Mammary epithelial cell (primary cell): ENCODE measurements at regions not wholly inside any gene's neighbourhood (a gene's known extent, or its start where the extent isn't known, plus 50 kb on each side); places are given as distances from the start of the nearest gene placed in this dataset.

Experiments
- EZH2 ChIP-seq: IDR thresholded peaks from 2 replicates; pipeline ENCODE4 v1.6.1; 2012; ENCODE audit warnings: low read length, inconsistent platforms, borderline replicate concordance
- TF ChIP-seq, protein P1 (sequence below), 2 donors: IDR thresholded peaks in 1 of 2; conservative IDR thresholded peaks in 1 of 2; 2 replicates each; pipeline ENCODE4 v1.5.1; 2011 to 2012; ENCODE audit warnings: inconsistent platforms in 2 of 2, low read length in 2 of 2, mild to moderate bottlenecking in 2 of 2, control low read depth in 1 of 2, low read depth in 1 of 2; ENCODE audit not compliant: insufficient read depth in 1 of 2; ENCODE audit errors: extremely low read depth in 1 of 2

DNA sequence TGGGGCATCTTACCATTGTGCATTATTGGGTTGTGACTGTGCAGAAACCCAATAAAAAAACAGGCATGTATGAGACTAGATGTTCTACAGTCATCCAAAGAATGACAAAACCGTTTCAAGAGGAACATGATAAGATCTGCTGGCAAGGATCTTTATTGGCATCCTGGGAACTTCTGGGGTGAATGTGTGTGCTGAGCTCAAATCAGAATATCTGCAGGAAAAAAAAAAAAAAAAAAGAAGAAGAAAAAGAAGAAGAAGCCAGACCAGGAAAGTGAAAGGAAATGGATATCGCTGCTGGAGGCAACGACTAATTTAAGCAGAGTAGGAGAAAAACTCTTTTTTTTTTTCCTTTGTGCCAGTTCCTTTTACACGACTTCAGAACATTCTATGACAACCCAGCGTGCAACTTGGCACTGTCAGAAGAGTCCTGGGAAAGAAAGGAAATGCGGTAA lies 484.2 kb upstream of the BOD1L1 start:
- TF ChIP-seq, protein P1, sequence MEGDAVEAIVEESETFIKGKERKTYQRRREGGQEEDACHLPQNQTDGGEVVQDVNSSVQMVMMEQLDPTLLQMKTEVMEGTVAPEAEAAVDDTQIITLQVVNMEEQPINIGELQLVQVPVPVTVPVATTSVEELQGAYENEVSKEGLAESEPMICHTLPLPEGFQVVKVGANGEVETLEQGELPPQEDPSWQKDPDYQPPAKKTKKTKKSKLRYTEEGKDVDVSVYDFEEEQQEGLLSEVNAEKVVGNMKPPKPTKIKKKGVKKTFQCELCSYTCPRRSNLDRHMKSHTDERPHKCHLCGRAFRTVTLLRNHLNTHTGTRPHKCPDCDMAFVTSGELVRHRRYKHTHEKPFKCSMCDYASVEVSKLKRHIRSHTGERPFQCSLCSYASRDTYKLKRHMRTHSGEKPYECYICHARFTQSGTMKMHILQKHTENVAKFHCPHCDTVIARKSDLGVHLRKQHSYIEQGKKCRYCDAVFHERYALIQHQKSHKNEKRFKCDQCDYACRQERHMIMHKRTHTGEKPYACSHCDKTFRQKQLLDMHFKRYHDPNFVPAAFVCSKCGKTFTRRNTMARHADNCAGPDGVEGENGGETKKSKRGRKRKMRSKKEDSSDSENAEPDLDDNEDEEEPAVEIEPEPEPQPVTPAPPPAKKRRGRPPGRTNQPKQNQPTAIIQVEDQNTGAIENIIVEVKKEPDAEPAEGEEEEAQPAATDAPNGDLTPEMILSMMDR (conservative IDR thresholded peaks at IDR 0.05 in 1 of 2, IDR thresholded peaks at IDR 0.05 in 1 of 2; ENCODE audit: extremely low read depth in 1 of 2, insufficient read depth in 1 of 2, low read depth in 1 of 2, low read length in 2 of 2): no peak
- no peak for TF ChIP-seq EZH2
